Activated CD8-positive, alpha-beta T cell treated with anti-CD3 and anti-CD28 coated beads for 36 hours (primary cell): ENCODE measurements at regions not wholly inside any gene's neighbourhood (a gene's known extent, or its start where the extent isn't known, plus 50 kb on each side); places are given as distances from the start of the nearest gene placed in this dataset.

Experiments
- ATAC-seq: fragments of 200-7000 bp; cut with Tn5 transposase; one replicate; pipeline ENCODE4 v1.10.0; 2021; ENCODE audit warnings: mild to moderate bottlenecking, moderate library complexity
- CTCF ChIA-PET: fragments of 350-600 bp; sonication (Branson Sonifier 250); formaldehyde crosslinking; loops from one replicate; lab custom pipeline; 2021; ENCODE audit warnings: antibody characterized with exemption; lab: Charles Lee
- POLR2A ChIA-PET: fragments of 350-600 bp; sonication (Branson Sonifier 250); formaldehyde crosslinking; loops from one replicate; lab custom pipeline; 2021; ENCODE audit warnings: antibody characterized with exemption; lab: Charles Lee
- DNase-seq: peaks from one replicate; pipeline ENCODE4 v3.0.0-alpha.2; 2020
- H3K27ac Mint-ChIP-seq: one replicate; pipeline ENCODE4 v1.8.0; 2021; ENCODE audit warnings: mild to moderate bottlenecking, mixed read lengths
- H3K27me3 Mint-ChIP-seq: one replicate; pipeline ENCODE4 v1.8.0; 2021; ENCODE audit warnings: mixed read lengths
- H3K36me3 Mint-ChIP-seq: one replicate; pipeline ENCODE4 v1.8.0; 2021; ENCODE audit warnings: low read depth, mixed read lengths
- H3K4me1 Mint-ChIP-seq: one replicate; pipeline ENCODE4 v1.8.0; 2021; ENCODE audit warnings: low read depth, mixed read lengths
- H3K4me3 Mint-ChIP-seq: one replicate; pipeline ENCODE4 v1.8.0; 2021; ENCODE audit warnings: mild to moderate bottlenecking, moderate library complexity, mixed read lengths
- H3K9me3 Mint-ChIP-seq: one replicate; pipeline ENCODE4 v1.8.0; 2021; ENCODE audit warnings: mixed read lengths
- CTCF ChIP-seq: fragments of 200-600 bp; IDR thresholded peaks from one replicate; pipeline ENCODE4 v1.8.0; 2022; ENCODE audit warnings: antibody characterized with exemption, mild to moderate bottlenecking
- intact Hi-C: fragments of 100-400 bp; cut with micrococcal nuclease; formaldehyde crosslinking; loops from one replicate; pipeline ENCODE4 v1.10.0; 2022
- microRNA-seq: library from miRNA; unstranded; fragments of <30 nt; microRNA quantifications from one replicate; pipeline ENCODE4 v1.2.0, GENCODE V29; 2022; ENCODE audit warnings: borderline microRNAs expressed, borderline replicate concordance

- TF ChIP-seq CTCF, result no peak
- POLR2A ChIA-PET, result interaction anchor here (0.8 to 7.3 kb wide), 10 partner anchors 10 to 56 kb away, joined by 3 to 59 read pairs (median 6); no protein-coding TSS in a partner anchor
- ATAC-seq (peak; percentile 63), DNase-seq (peak; percentile 78)
- intact Hi-C loops, result no loop called here
- Mint-ChIP-seq H3K9me3 (peaks cover 6% of the 10 kb centered on the region), H3K27ac (peak overlapping the region; percentile 94), H3K4me3 (peak overlapping the region; percentile 45), H3K27me3 (no peaks in the 10 kb centered on the region), H3K4me1 (peaks cover 90% of the 10 kb centered on the region), H3K36me3 (peaks cover 35% of the 10 kb centered on the region)
- CTCF ChIA-PET, result interaction anchor here (0.9 to 6.3 kb wide), 5 partner anchors 9 to 120 kb away, joined by 3 to 40 read pairs (median 7); no protein-coding TSS in a partner anchor
Observed at GRCh38 chr1:24981631-24982005, 51.5 kb upstream of the RUNX3 start.

- peaks cover 84% of the 10 kb centered on the region for H3K4me1 Mint-ChIP-seq
- DNase-seq, result peak; percentile 69
- POLR2A ChIA-PET, result interaction anchor here (0.8 to 7.3 kb wide), 12 partner anchors 10 to 55 kb away, joined by 3 to 59 read pairs (median 8); no protein-coding TSS in a partner anchor
- no peaks in the 10 kb centered on the region for H3K27me3 Mint-ChIP-seq
- peak overlapping the region; percentile 45 for H3K4me3 Mint-ChIP-seq
- H3K9me3 Mint-ChIP-seq, result peaks cover 10% of the 10 kb centered on the region
- intact Hi-C loops, result no loop called here
- peak overlapping the region; percentile 94 for H3K27ac Mint-ChIP-seq
- peak; percentile 48 for ATAC-seq
- CTCF ChIA-PET, result interaction anchor here (1.0 to 6.3 kb wide), 6 partner anchors 9 to 121 kb away, joined by 3 to 40 read pairs (median 6); no protein-coding TSS in a partner anchor
- peaks cover 41% of the 10 kb centered on the region for H3K36me3 Mint-ChIP-seq
- TF ChIP-seq CTCF, result no peak
Observed at GRCh38 chr1:24980836-24981630, 51.0 kb upstream of the RUNX3 start.

Small RNA genes in the stretch of these regions (microRNA-seq; reads per million reads assigned to microRNA genes)
- 5.8 reads per million, percentile 23 among the genes with 10 or more reads in this experiment for gene MIR4425
